ENCODE measurements at regions not wholly inside any gene's neighbourhood (a gene's known extent, or its start where the extent isn't known, plus 50 kb on each side); places are given as distances from the start of the nearest gene placed in this dataset.

DNA sequence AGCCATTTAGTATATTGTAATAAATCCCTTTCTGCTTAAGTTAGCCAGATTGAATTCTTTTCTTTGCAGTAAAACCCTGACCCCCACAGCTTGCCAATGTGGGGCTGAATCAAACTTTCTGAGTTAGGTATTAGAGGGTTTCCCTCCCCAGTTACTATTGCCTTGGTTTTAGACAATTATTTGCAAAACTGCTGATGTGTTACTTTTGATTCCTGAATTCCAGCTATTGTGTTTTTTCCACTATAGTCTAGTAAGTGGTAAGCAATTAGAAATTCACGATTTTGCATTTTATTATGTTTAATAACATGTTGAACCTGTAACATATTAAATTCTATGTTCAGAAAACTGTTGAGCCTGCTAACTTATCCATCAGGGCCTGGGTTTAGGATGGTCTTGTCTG is 391.5 kb downstream of the DLEU7 start:
- Histone ChIP-seq H3K36me3 (ENCODE audit: control insufficient read depth, insufficient read depth, low read length) (no peaks in the 10 kb centered on the region), H3K4me1 (ENCODE audit: control insufficient read depth, insufficient read depth, low read length) (peaks cover 11% of the 10 kb centered on the region), H3K27me3 (ENCODE audit: control insufficient read depth, insufficient read depth, low read length) (no peaks in the 10 kb centered on the region), H3K9me3 (ENCODE audit: control insufficient read depth, insufficient read depth, low read length) (no peaks in the 10 kb centered on the region), H3K4me3 (ENCODE audit: low read depth, low read length) (no peak overlapping the region), H3K9ac (ENCODE audit: low read depth, low read length) (no peak overlapping the region)

DNA sequence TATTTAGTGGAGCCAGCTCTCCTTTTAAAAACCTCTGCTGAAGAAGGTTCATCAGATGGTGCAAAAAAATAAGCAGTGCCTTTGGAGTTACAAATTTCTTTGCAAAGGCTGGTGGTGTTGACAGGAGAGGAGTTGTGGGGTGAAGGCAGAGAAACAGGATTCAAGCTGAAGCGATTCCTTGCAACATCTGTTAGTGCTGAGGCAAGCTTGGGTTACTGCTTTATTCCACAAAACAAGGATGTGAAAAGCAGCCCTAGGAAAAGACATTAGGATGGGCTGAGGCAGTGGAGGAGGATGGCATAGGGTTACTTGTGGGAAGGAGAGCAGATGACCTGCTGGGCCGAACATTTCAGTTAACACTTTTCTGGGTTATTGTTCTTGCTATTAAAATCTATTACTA is 390.7 kb downstream of the DLEU7 start:
- no peak overlapping the region for H3K4me3 ChIP-seq (ENCODE audit: low read depth, low read length)
- H3K27me3 ChIP-seq (ENCODE audit: control insufficient read depth, insufficient read depth, low read length): no peaks in the 10 kb centered on the region
- no peaks in the 10 kb centered on the region for H3K36me3 ChIP-seq (ENCODE audit: control insufficient read depth, insufficient read depth, low read length)
- no peaks in the 10 kb centered on the region for H3K9me3 ChIP-seq (ENCODE audit: control insufficient read depth, insufficient read depth, low read length)
- H3K9ac ChIP-seq (ENCODE audit: low read depth, low read length): no peak overlapping the region
- peaks cover 8% of the 10 kb centered on the region for H3K4me1 ChIP-seq (ENCODE audit: control insufficient read depth, insufficient read depth, low read length)

DNA sequence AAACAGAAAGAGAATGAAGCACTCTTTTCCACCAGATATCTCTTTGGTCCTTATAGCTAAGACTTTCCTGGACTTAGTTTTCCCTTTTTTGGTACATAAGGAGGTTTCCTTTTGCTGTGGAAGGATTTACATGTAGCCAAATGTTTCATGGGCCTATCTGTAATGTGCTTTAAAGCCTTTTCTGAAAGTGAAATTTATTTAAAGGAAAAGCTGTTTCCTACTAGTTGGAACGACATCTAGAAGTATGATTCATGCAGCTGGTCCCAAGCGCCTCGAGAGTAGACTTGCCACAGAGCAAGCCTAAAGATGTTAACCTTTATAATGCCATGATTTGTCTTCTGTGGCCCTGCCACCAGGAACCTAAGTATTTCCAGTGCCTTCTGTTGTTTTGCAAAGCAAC is 390.3 kb downstream of the DLEU7 start:
- Histone ChIP-seq H3K9me3 (ENCODE audit: control insufficient read depth, insufficient read depth, low read length) (no peaks in the 10 kb centered on the region), H3K4me1 (ENCODE audit: control insufficient read depth, insufficient read depth, low read length) (peaks cover 8% of the 10 kb centered on the region), H3K9ac (ENCODE audit: low read depth, low read length) (no peak overlapping the region), H3K27me3 (ENCODE audit: control insufficient read depth, insufficient read depth, low read length) (no peaks in the 10 kb centered on the region), H3K4me3 (ENCODE audit: low read depth, low read length) (no peak overlapping the region), H3K36me3 (ENCODE audit: control insufficient read depth, insufficient read depth, low read length) (no peaks in the 10 kb centered on the region)

DNA sequence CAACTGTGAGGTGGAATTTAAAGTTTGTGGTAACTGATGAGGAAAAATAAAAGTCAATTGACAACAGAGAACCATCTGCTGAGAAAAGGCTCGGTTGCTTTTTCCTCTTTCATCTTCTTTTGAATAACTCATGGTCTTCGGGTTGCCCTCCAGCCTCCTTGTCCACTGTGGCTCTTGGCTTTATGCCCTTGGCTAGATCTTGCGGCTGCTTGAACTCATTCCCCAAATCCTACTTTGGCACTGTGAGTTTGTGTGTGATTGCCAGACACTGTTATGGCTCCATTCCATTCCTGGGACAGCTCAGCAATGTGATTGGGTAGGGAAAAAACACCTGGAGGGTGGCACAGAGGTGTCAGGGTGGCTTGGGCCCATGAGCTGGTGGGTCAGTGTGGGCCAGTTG is 387.4 kb downstream of the DLEU7 start:
- Histone ChIP-seq H3K27me3 (ENCODE audit: control insufficient read depth, insufficient read depth, low read length) (no peaks in the 10 kb centered on the region), H3K4me3 (ENCODE audit: low read depth, low read length) (no peak overlapping the region), H3K9ac (ENCODE audit: low read depth, low read length) (no peak overlapping the region)

DNA sequence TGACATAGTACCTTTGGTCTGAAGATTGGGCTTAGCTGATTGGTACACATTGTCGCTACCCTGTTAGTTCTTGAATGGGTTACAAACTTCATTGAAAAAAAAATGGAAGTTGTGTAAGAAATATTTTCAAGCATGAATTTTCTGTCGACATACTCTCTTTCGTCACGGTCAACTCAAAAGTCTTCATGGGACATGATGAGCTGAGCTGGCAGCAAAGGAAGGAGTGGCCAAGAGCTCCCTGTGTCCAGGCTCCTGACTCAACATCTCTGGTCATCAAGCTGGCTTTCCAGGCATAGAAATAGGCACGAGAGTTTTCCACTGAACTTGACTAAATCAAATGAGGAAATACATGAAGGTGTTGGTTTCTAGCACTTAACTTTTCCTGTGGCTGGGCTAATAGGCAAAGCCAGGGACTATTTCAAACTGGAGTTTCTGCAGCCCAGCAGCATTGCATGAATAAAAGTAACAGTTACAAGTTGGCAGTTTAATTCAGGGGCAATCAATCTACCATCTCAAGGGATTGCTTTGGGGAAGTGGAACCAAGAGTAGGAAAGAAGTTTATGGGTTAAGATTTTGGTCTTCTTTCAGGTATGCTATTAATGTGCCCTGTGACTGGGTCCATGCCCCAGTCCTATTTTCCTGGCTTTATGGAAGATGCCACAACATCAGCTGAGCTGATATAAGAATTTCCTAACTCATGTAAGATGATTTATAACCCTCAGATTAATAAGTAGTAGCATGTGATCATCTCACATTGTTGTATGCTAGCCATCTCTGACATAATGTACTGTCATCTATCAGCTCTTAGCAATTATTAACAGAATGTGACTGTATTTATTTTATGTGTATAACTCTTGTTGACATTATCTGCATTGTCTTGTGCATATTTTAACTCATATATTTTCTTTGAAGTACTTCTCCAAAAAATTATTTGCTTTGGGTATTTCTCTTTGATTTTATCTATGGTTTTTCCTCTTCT is 385.8 kb downstream of the DLEU7 start:
- Histone ChIP-seq H3K4me1 (ENCODE audit: control insufficient read depth, insufficient read depth, low read length) (no peaks in the 10 kb centered on the region), H3K9ac (ENCODE audit: low read depth, low read length) (no peak overlapping the region), H3K9me3 (ENCODE audit: control insufficient read depth, insufficient read depth, low read length) (no peaks in the 10 kb centered on the region), H3K36me3 (ENCODE audit: control insufficient read depth, insufficient read depth, low read length) (no peaks in the 10 kb centered on the region), H3K4me3 (ENCODE audit: low read depth, low read length) (no peak overlapping the region), H3K27me3 (ENCODE audit: control insufficient read depth, insufficient read depth, low read length) (no peaks in the 10 kb centered on the region)

More for the DNA sequence above, 387.4 kb downstream of the DLEU7 start:
- no peaks in the 10 kb centered on the region for H3K36me3 ChIP-seq (ENCODE audit: control insufficient read depth, insufficient read depth, low read length)
- no peaks in the 10 kb centered on the region for H3K9me3 ChIP-seq (ENCODE audit: control insufficient read depth, insufficient read depth, low read length)
- no peaks in the 10 kb centered on the region for H3K4me1 ChIP-seq (ENCODE audit: control insufficient read depth, insufficient read depth, low read length)

DNA sequence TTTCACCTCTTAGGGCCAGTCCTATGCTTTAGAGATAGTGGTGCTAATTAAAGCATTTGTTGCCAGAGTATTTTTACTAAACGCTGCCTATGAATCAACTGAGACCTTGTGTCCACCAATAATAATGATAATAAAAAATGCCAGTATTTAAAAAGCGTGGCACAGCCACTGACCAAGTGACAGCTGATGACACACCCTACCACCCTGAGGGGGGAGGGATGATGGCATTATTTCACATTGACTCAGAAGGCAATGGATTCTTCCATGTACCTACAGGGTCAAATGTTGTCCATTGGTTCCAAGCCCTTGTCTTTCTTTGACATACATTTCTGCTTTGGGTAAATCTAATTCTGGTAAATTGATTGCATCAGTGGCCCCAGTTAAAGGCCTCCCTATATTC is 384.4 kb downstream of the DLEU7 start:
- Histone ChIP-seq H3K4me1 (ENCODE audit: control insufficient read depth, insufficient read depth, low read length) (no peaks in the 10 kb centered on the region), H3K9me3 (ENCODE audit: control insufficient read depth, insufficient read depth, low read length) (no peaks in the 10 kb centered on the region), H3K4me3 (ENCODE audit: low read depth, low read length) (no peak overlapping the region), H3K36me3 (ENCODE audit: control insufficient read depth, insufficient read depth, low read length) (no peaks in the 10 kb centered on the region), H3K9ac (ENCODE audit: low read depth, low read length) (no peak overlapping the region), H3K27me3 (ENCODE audit: control insufficient read depth, insufficient read depth, low read length) (no peaks in the 10 kb centered on the region)

DNA sequence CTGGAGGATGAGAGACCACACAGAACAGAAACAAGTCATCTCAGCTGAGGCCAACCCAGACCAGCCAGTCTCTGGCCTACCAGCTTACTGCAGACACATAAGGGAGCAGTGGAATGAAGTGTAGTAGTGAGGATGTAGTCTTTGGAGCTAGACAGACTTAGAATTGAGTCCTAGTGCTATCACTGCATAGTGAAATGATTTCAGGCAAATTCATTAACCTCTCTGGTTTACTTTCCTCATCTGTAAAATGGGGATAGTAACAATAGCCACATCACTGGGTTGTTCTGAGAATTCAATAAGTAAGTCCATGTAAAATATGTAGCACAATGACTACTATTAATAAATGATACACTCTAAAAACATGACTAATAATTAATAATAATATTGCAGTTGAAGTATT is 383.8 kb downstream of the DLEU7 start:
- Histone ChIP-seq H3K4me3 (ENCODE audit: low read depth, low read length) (no peak overlapping the region), H3K9me3 (ENCODE audit: control insufficient read depth, insufficient read depth, low read length) (no peaks in the 10 kb centered on the region), H3K4me1 (ENCODE audit: control insufficient read depth, insufficient read depth, low read length) (no peaks in the 10 kb centered on the region), H3K9ac (ENCODE audit: low read depth, low read length) (no peak overlapping the region), H3K27me3 (ENCODE audit: control insufficient read depth, insufficient read depth, low read length) (no peaks in the 10 kb centered on the region), H3K36me3 (ENCODE audit: control insufficient read depth, insufficient read depth, low read length) (no peaks in the 10 kb centered on the region)

DNA sequence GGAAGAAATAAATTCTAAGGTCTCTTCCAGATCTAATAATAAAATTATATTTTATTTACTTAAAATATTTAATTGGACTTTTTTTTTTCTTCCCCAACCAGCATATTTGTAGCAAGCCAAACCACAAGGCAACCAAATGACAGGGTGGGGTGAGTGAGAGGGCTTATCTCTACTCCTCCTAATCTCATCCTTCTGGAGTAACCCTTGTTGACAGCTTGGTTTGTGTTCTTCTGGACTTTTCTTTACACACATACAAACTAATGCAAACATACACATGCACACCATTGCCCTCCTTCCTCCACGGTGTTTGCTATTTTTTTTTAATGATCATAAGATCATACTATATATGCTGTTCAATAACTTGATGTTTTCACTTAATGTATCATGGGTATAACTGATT is 383.1 kb downstream of the DLEU7 start:
- H3K36me3 ChIP-seq (ENCODE audit: control insufficient read depth, insufficient read depth, low read length): no peaks in the 10 kb centered on the region
- H3K4me1 ChIP-seq (ENCODE audit: control insufficient read depth, insufficient read depth, low read length): no peaks in the 10 kb centered on the region
- no peak overlapping the region for H3K4me3 ChIP-seq (ENCODE audit: low read depth, low read length)

DNA sequence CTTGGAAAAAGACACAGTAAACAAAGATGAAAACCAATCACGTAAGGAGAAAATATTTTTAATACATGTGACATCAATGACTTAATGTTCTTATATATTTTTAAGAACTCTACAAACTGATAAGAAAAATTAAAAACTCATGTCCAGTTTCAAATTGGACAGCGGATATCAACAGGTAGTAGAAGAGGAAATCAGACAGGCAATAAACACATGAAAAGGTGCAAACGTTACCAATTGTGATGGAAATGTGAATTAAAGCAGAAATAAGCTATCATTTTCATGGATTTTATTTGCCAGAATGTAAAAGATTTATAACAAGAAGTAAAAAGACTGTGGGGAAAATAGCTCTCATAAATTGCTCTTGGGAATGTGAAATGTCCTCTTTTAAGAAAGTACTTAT is 382.3 kb downstream of the DLEU7 start:
- no peak overlapping the region for H3K4me3 ChIP-seq (ENCODE audit: low read depth, low read length)
- H3K4me1 ChIP-seq (ENCODE audit: control insufficient read depth, insufficient read depth, low read length): no peaks in the 10 kb centered on the region
- no peaks in the 10 kb centered on the region for H3K27me3 ChIP-seq (ENCODE audit: control insufficient read depth, insufficient read depth, low read length)
- no peak overlapping the region for H3K9ac ChIP-seq (ENCODE audit: low read depth, low read length)
- H3K36me3 ChIP-seq (ENCODE audit: control insufficient read depth, insufficient read depth, low read length): no peaks in the 10 kb centered on the region
- no peaks in the 10 kb centered on the region for H3K9me3 ChIP-seq (ENCODE audit: control insufficient read depth, insufficient read depth, low read length)

More for the DNA sequence above, 383.1 kb downstream of the DLEU7 start:
- Histone ChIP-seq H3K27me3 (ENCODE audit: control insufficient read depth, insufficient read depth, low read length) (no peaks in the 10 kb centered on the region), H3K9ac (ENCODE audit: low read depth, low read length) (no peak overlapping the region), H3K9me3 (ENCODE audit: control insufficient read depth, insufficient read depth, low read length) (no peaks in the 10 kb centered on the region)

DNA sequence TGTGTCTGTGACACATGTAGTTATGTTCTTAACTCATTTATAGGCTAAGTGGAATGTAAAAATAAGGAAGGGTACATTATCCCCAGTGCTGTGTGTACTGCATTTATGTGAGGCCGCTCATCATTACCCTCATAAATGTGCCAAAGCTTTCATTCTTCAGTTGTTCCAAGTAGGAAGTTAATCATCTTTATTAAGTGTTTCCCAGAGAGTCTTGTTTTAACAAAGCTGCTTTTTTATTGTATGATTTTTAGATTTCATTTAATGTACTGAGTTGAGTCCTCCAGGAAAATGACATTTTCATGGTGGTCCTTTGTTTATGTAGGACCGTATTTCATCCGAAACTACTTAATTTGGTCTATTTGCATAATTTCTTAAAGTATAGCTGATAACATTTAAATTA is 379.8 kb downstream of the DLEU7 start:
- no peaks in the 10 kb centered on the region for H3K9me3 ChIP-seq (ENCODE audit: control insufficient read depth, insufficient read depth, low read length)
- no peak overlapping the region for H3K4me3 ChIP-seq (ENCODE audit: low read depth, low read length)
- no peaks in the 10 kb centered on the region for H3K4me1 ChIP-seq (ENCODE audit: control insufficient read depth, insufficient read depth, low read length)
- no peaks in the 10 kb centered on the region for H3K36me3 ChIP-seq (ENCODE audit: control insufficient read depth, insufficient read depth, low read length)
- no peak overlapping the region for H3K9ac ChIP-seq (ENCODE audit: low read depth, low read length)
- no peaks in the 10 kb centered on the region for H3K27me3 ChIP-seq (ENCODE audit: control insufficient read depth, insufficient read depth, low read length)

DNA sequence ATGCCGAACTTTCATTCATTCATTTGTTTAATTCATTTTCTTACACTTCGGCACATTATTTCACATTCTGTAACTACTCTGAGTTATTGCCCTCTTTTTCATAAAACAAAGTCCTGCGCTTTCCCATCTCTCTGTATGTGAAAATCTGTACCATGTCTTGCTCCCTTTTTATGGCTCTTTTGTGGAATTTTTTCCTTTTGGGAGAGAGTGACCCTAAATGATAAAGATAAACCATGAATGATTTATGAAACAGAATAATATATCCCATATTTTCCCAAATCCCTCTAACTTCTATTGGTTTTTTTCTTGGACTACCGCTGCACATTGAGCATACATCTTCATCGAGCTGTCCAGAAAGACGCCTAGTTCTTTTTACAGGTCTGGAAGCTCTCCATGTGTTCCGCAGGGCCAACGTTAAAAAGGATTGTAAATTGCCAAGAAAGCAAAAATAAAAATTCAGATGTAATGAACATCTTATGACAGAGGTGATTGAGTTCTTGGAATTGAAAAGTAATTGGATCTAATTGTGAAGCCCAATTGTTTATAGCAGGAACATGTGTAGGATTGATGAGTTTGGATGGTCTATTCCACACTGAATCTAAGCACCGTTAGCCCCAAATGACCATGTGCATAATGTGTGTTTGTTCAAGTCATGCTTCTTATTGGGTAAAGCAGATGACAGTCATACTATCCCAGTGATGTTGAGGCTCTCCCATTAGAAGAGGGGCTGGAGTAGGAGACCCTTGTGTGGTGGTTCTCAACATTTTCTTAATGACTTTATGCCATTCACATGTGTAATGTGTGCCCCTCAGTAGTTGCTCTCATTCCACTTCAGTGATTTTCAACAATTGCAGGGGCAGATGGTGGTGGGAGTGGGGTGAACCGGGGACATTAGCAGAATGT is 378.9 kb downstream of the DLEU7 start:
- H3K4me1 ChIP-seq (ENCODE audit: control insufficient read depth, insufficient read depth, low read length): no peaks in the 10 kb centered on the region
- no peak overlapping the region for H3K4me3 ChIP-seq (ENCODE audit: low read depth, low read length)
- no peaks in the 10 kb centered on the region for H3K9me3 ChIP-seq (ENCODE audit: control insufficient read depth, insufficient read depth, low read length)
- H3K27me3 ChIP-seq (ENCODE audit: control insufficient read depth, insufficient read depth, low read length): no peaks in the 10 kb centered on the region
- H3K36me3 ChIP-seq (ENCODE audit: control insufficient read depth, insufficient read depth, low read length): no peaks in the 10 kb centered on the region
- H3K9ac ChIP-seq (ENCODE audit: low read depth, low read length): no peak overlapping the region

Measured in iPS-15b (cell line).